GM23338 (cell line): ENCODE measurements at regions not wholly inside any gene's neighbourhood (a gene's known extent, or its start where the extent isn't known, plus 50 kb on each side); places are given as distances from the start of the nearest gene placed in this dataset.

Source experiments
- ATAC-seq: fragments of 200-7000 bp; cut with Tn5 transposase; 3 replicates; pipeline ENCODE4 v1.9.1; 2020
- DNase-seq: peaks from one replicate; pipeline ENCODE4 v3.0.0-alpha.2; 2015; ENCODE audit warnings: low spot score
- H2AFZ ChIP-seq: fragments of 200-600 bp; sonication (generic); 2 replicates; pipeline ENCODE4 v1.8.0; 2016; ENCODE audit warnings: antibody characterized with exemption, mild to moderate bottlenecking, moderate library complexity
- H3F3A ChIP-seq: fragments of 200-600 bp; sonication (generic); replicated peaks from 2 replicates; pipeline ENCODE4 v1.8.0; 2017; ENCODE audit warnings: antibody characterized with exemption, mixed run types, low read depth
- H3K27ac ChIP-seq: fragments of 200-600 bp; sonication (generic); 2 replicates; pipeline ENCODE4 v1.6.1; 2016; ENCODE audit warnings: low read depth
- H3K27me3 ChIP-seq: fragments of 200-600 bp; sonication (generic); 2 replicates; pipeline ENCODE4 v1.8.0; 2016; ENCODE audit warnings: mild to moderate bottlenecking, mixed run types, moderate library complexity; ENCODE audit not compliant: insufficient read depth
- H3K36me3 ChIP-seq: fragments of 200-600 bp; sonication (generic); 2 replicates; pipeline ENCODE4 v1.8.0; 2016; ENCODE audit warnings: mild to moderate bottlenecking; ENCODE audit not compliant: insufficient read depth
- H3K4me1 ChIP-seq: fragments of 200-600 bp; sonication (generic); 2 replicates; pipeline ENCODE4 v1.8.0; 2016; ENCODE audit warnings: mild to moderate bottlenecking, moderate library complexity; ENCODE audit not compliant: insufficient read depth
- H3K4me2 ChIP-seq: fragments of 200-600 bp; sonication (generic); 2 replicates; pipeline ENCODE4 v1.7.1; 2017; ENCODE audit warnings: mixed run types
- H3K4me3 ChIP-seq: fragments of 200-600 bp; sonication (generic); 2 replicates; pipeline ENCODE4 v1.6.1; 2016; ENCODE audit warnings: mixed run types
- H3K79me2 ChIP-seq: fragments of 200-600 bp; sonication (generic); replicated peaks from 2 replicates; pipeline ENCODE4 v1.8.0; 2017; ENCODE audit warnings: mild to moderate bottlenecking; ENCODE audit not compliant: insufficient read depth
- H3K9me2 ChIP-seq: fragments of 200-600 bp; sonication (generic); 2 replicates; pipeline ENCODE4 v1.8.0; 2017; ENCODE audit not compliant: insufficient read depth
- H4K20me1 ChIP-seq: fragments of 200-600 bp; sonication (generic); replicated peaks from 2 replicates; pipeline ENCODE4 v1.8.0; 2017; ENCODE audit warnings: mild to moderate bottlenecking; ENCODE audit not compliant: insufficient read depth
- H3K27ac Mint-ChIP-seq: 2 replicates; pipeline ENCODE4 v1.8.0; 2020; ENCODE audit warnings: inconsistent platforms, mild to moderate bottlenecking, moderate library complexity, mixed read lengths
- H3K27me3 Mint-ChIP-seq: 3 replicates; pipeline ENCODE4 v1.8.0; 2022; ENCODE audit warnings: low read depth, mild to moderate bottlenecking, moderate library complexity, mixed read lengths, inconsistent platforms; ENCODE audit not compliant: insufficient read depth, poor library complexity
- H3K36me3 Mint-ChIP-seq: 3 replicates; pipeline ENCODE4 v1.8.0; 2021; ENCODE audit warnings: low read depth, mild to moderate bottlenecking, inconsistent platforms, moderate library complexity, mixed read lengths
- H3K4me1 Mint-ChIP-seq: 3 replicates; pipeline ENCODE4 v1.8.0; 2020; ENCODE audit warnings: mild to moderate bottlenecking, inconsistent platforms, mixed read lengths
- H3K4me3 Mint-ChIP-seq: 3 replicates; pipeline ENCODE4 v1.8.0; 2021; ENCODE audit warnings: moderate library complexity, mild to moderate bottlenecking, inconsistent platforms, mixed read lengths
- H3K9me3 Mint-ChIP-seq: 3 replicates; pipeline ENCODE4 v1.8.0; 2020; ENCODE audit warnings: moderate library complexity, mild to moderate bottlenecking, inconsistent platforms, mixed read lengths
- CREB1 ChIP-seq: fragments of 250-450 bp; sonication (Bioruptor Pico); IDR thresholded peaks from 2 replicates; pipeline ENCODE4 v1.5.0; 2020; ENCODE audit warnings: low read depth, mild to moderate bottlenecking, moderate library complexity
- CTCF ChIP-seq, 2 experiments: fragments of 200-600 bp in 1 of 2; sonication (generic) in 1 of 2; conservative IDR thresholded peaks; 2 replicates each; pipeline versions ENCODE4 v1.5.1 to v1.6.1; 2016 to 2017; ENCODE audit warnings: antibody characterized with exemption in 2 of 2, low read depth in 2 of 2, mild to moderate bottlenecking in 2 of 2, moderate library complexity in 1 of 2
- ETS1 ChIP-seq: IDR thresholded peaks from 2 replicates; pipeline ENCODE4 v1.6.1; 2016; ENCODE audit warnings: antibody characterized with exemption
- EZH2phosphoT487 ChIP-seq: fragments of 200-600 bp; sonication (generic); IDR thresholded peaks from one replicate; pipeline ENCODE4 v1.8.1; 2018; ENCODE audit warnings: antibody characterized with exemption; ENCODE audit not compliant: unreplicated experiment
- JUNB ChIP-seq: IDR thresholded peaks from one replicate; pipeline ENCODE4 v1.6.1; 2016; ENCODE audit warnings: antibody characterized with exemption; ENCODE audit not compliant: unreplicated experiment
- NANOG ChIP-seq: IDR thresholded peaks from 2 replicates; pipeline ENCODE4 v1.6.1; 2016; ENCODE audit warnings: antibody characterized with exemption, borderline replicate concordance
- POLR2AphosphoS5 ChIP-seq: IDR thresholded peaks from 2 replicates; pipeline ENCODE4 v1.6.1; 2016; ENCODE audit warnings: antibody characterized with exemption, low read depth
- REST ChIP-seq: IDR thresholded peaks from one replicate; pipeline ENCODE4 v1.6.1; 2018; ENCODE audit warnings: antibody characterized with exemption; ENCODE audit not compliant: unreplicated experiment
- STAT1 ChIP-seq: IDR thresholded peaks from one replicate; pipeline ENCODE4 v1.6.1; 2016; ENCODE audit warnings: antibody characterized with exemption; ENCODE audit not compliant: unreplicated experiment
- ZNF114 ChIP-seq: fragments of 250-450 bp; sonication (Bioruptor Pico); IDR thresholded peaks from 2 replicates; pipeline ENCODE4 v1.5.0; 2020; ENCODE audit warnings: mild to moderate bottlenecking, moderate library complexity
- ZNF462 ChIP-seq: fragments of 250-450 bp; sonication (Bioruptor Pico); IDR thresholded peaks from 2 replicates; pipeline ENCODE4 v1.5.0; 2020; ENCODE audit warnings: mild to moderate bottlenecking, moderate library complexity

GRCh38 chr10:61023053-61023452 lies 79.1 kb upstream of the RHOBTB1 start (continued):
- no peak for TF ChIP-seq ZNF462 (CRISPR knock-in tag)
- no peak for TF ChIP-seq EZH2phosphoT487
- no peak for TF ChIP-seq ETS1
- TF ChIP-seq JUNB = no peak
- TF ChIP-seq POLR2AphosphoS5 = no peak
- TF ChIP-seq STAT1 = no peak

- no peaks in the 10 kb centered on the region for H3K27me3 Mint-ChIP-seq
- no peak for DNase-seq
- Histone ChIP-seq H3K36me3 (no peaks in the 10 kb centered on the region), H3F3A (no peaks in the 10 kb centered on the region), H3K27me3 (no peaks in the 10 kb centered on the region), H3K4me1 (peaks cover 6% of the 10 kb centered on the region; the same call in 1 of the 2 replicates), H3K4me2 (no peak overlapping the region), H3K9me2 (no peaks in the 10 kb centered on the region), H4K20me1 (no peaks in the 10 kb centered on the region), H2AFZ (no peak overlapping the region), H3K79me2 (no peaks in the 10 kb centered on the region), H3K27ac (no peak overlapping the region), H3K4me3 (no peak overlapping the region)
- ATAC-seq = no peak
- H3K9me3 Mint-ChIP-seq = no peaks in the 10 kb centered on the region; the same call in 2 of the 3 replicates
- no peaks in the 10 kb centered on the region for H3K36me3 Mint-ChIP-seq
- no peak overlapping the region for H3K27ac Mint-ChIP-seq
- H3K4me3 Mint-ChIP-seq = no peak overlapping the region
- H3K4me1 Mint-ChIP-seq = peaks cover 15% of the 10 kb centered on the region
- TF ChIP-seq CREB1 (CRISPR knock-in tag) (no peak), EZH2phosphoT487 (no peak), CTCF (conservative IDR thresholded peaks at IDR 0.05; ENCODE audit: low read depth in 2 of 2) (no peak), REST (no peak), ETS1 (no peak), NANOG (no peak), POLR2AphosphoS5 (no peak), ZNF114 (CRISPR knock-in tag) (no peak)
These were observed 77.9 kb upstream of the RHOBTB1 start for GRCh38 chr10:61021926-61022325.
